WTC11 (cell line): ENCODE measurements at regions not wholly inside any gene's neighbourhood (a gene's known extent, or its start where the extent isn't known, plus 50 kb on each side); places are given as distances from the start of the nearest gene placed in this dataset.

ENCODE experiments used
- ATAC-seq: fragments of 200-7000 bp; cut with Tn5 transposase; 2 replicates; pipeline ENCODE4 v1.10.0; 2021; ENCODE audit warnings: mild to moderate bottlenecking, moderate library complexity
- CTCF ChIA-PET: fragments of 300-600 bp; sonication (Branson Sonifier 250); formaldehyde crosslinking; loops from one replicate; lab custom pipeline; 2021; ENCODE audit warnings: antibody characterized with exemption; lab: Charles Lee
- POLR2A ChIA-PET: fragments of 350-600 bp; sonication (Branson Sonifier 250); formaldehyde crosslinking; loops from one replicate; lab custom pipeline; 2021; ENCODE audit warnings: antibody characterized with exemption; lab: Charles Lee
- DNase-seq: peaks from one replicate; pipeline ENCODE4 v3.0.0; 2021; ENCODE audit warnings: low spot score
- H3K27ac Mint-ChIP-seq: 2 replicates; pipeline ENCODE4 v1.8.0; 2021; ENCODE audit warnings: mixed read lengths
- H3K27me3 Mint-ChIP-seq: 2 replicates; pipeline ENCODE4 v1.8.0; 2021; ENCODE audit warnings: low read depth, mild to moderate bottlenecking, moderate library complexity, mixed read lengths
- H3K36me3 Mint-ChIP-seq: 2 replicates; pipeline ENCODE4 v1.8.0; 2021; ENCODE audit warnings: mixed read lengths
- H3K4me1 Mint-ChIP-seq: 2 replicates; pipeline ENCODE4 v1.8.0; 2022; ENCODE audit warnings: mixed read lengths
- H3K4me3 Mint-ChIP-seq: 2 replicates; pipeline ENCODE4 v1.8.0; 2021; ENCODE audit warnings: mild to moderate bottlenecking, moderate library complexity, mixed read lengths
- H3K9me3 Mint-ChIP-seq: 2 replicates; pipeline ENCODE4 v1.8.0; 2021; ENCODE audit warnings: mixed read lengths
- CDX4 ChIP-seq: fragments of 250-450 bp; sonication (Bioruptor Pico); IDR thresholded peaks from 2 replicates; pipeline ENCODE4 v1.9.0; 2021; ENCODE audit warnings: moderate library complexity, mild to moderate bottlenecking, inconsistent platforms, borderline replicate concordance
- CREB1 ChIP-seq: sonication (generic); formaldehyde crosslinking; IDR thresholded peaks from 2 replicates; pipeline ENCODE4 v1.8.0; 2023; ENCODE audit warnings: mild to moderate bottlenecking, missing genetic modification reagents
- CTCF ChIP-seq: fragments of 200-600 bp; IDR thresholded peaks from 2 replicates; pipeline ENCODE4 v1.8.0; 2022; ENCODE audit warnings: antibody characterized with exemption
- ELF4 ChIP-seq: sonication (generic); formaldehyde crosslinking; IDR thresholded peaks from 2 replicates; pipeline ENCODE4 v1.8.1; 2022; ENCODE audit warnings: low read depth, mild to moderate bottlenecking, moderate library complexity, missing genetic modification reagents
- GTF2I ChIP-seq: fragments of 250-450 bp; sonication (Bioruptor Pico); conservative IDR thresholded peaks from 2 replicates; pipeline ENCODE4 v1.4.0; 2021; ENCODE audit warnings: mild to moderate bottlenecking
- JAZF1 ChIP-seq: fragments of 250-450 bp; sonication (Bioruptor Pico); IDR thresholded peaks from 2 replicates; pipeline ENCODE4 v1.9.0; 2021; ENCODE audit warnings: moderate library complexity, mild to moderate bottlenecking, inconsistent platforms
- KAT7 ChIP-seq: sonication (generic); formaldehyde crosslinking; IDR thresholded peaks from 2 replicates; pipeline ENCODE4 v1.8.1; 2023; ENCODE audit warnings: missing genetic modification reagents, mild to moderate bottlenecking, borderline replicate concordance
- MAX ChIP-seq: sonication (generic); formaldehyde crosslinking; IDR thresholded peaks from 2 replicates; pipeline ENCODE4 v1.8.0; 2022; ENCODE audit warnings: mild to moderate bottlenecking, missing genetic modification reagents
- NFATC4 ChIP-seq: fragments of 250-450 bp; sonication (Bioruptor Pico); IDR thresholded peaks from 2 replicates; pipeline ENCODE4 v1.9.0; 2021; ENCODE audit warnings: mild to moderate bottlenecking
- NFE2L1 ChIP-seq: sonication (generic); formaldehyde crosslinking; IDR thresholded peaks from 2 replicates; pipeline ENCODE4 v1.8.1; 2023; ENCODE audit warnings: missing genetic modification reagents
- PRRX2 ChIP-seq: fragments of 250-450 bp; sonication (Bioruptor Pico); IDR thresholded peaks from 2 replicates; pipeline ENCODE4 v1.8.0; 2021; ENCODE audit warnings: mild to moderate bottlenecking
- STAT6 ChIP-seq: sonication (generic); formaldehyde crosslinking; conservative IDR thresholded peaks from 2 replicates; pipeline ENCODE4 v1.8.1; 2023; ENCODE audit warnings: mild to moderate bottlenecking, low read depth, missing genetic modification reagents, moderate library complexity
- ZBTB21 ChIP-seq: sonication (generic); formaldehyde crosslinking; IDR thresholded peaks from 2 replicates; pipeline ENCODE4 v1.8.1; 2023; ENCODE audit warnings: mild to moderate bottlenecking, missing genetic modification reagents, borderline replicate concordance
- ZBTB43 ChIP-seq: sonication (generic); formaldehyde crosslinking; IDR thresholded peaks from 2 replicates; pipeline ENCODE4 v1.8.1; 2023; ENCODE audit warnings: mild to moderate bottlenecking, missing genetic modification reagents
- ZNF219 ChIP-seq: sonication (generic); formaldehyde crosslinking; IDR thresholded peaks from 2 replicates; pipeline ENCODE4 v1.8.0; 2023; ENCODE audit warnings: missing genetic modification reagents, mild to moderate bottlenecking, borderline replicate concordance
- ZNF232 ChIP-seq: sonication (generic); formaldehyde crosslinking; IDR thresholded peaks from 2 replicates; pipeline ENCODE4 v1.8.0; 2022; ENCODE audit warnings: mild to moderate bottlenecking, missing genetic modification reagents
- ZNF263 ChIP-seq: sonication (generic); formaldehyde crosslinking; IDR thresholded peaks from 2 replicates; pipeline ENCODE4 v1.8.1; 2022; ENCODE audit warnings: low read depth, mild to moderate bottlenecking, moderate library complexity, missing genetic modification reagents
- ZNF425 ChIP-seq: fragments of 250-450 bp; sonication (Bioruptor Pico); conservative IDR thresholded peaks from 2 replicates; pipeline ENCODE4 v1.9.0; 2021; ENCODE audit warnings: mild to moderate bottlenecking
- ZNF532 ChIP-seq: fragments of 250-450 bp; sonication (Bioruptor Pico); IDR thresholded peaks from 2 replicates; pipeline ENCODE4 v1.9.0; 2021; ENCODE audit warnings: mild to moderate bottlenecking, borderline replicate concordance

GRCh38 chr22:47407461-47408025, 645.1 kb downstream of the TBC1D22A start (continued):
- TF ChIP-seq ZBTB21: no peak
- no peak for TF ChIP-seq ZNF532 (CRISPR knock-in tag)
- no peak for TF ChIP-seq ZNF425 (CRISPR knock-in tag)
- no peak for TF ChIP-seq STAT6 (CRISPR knock-in tag)
- no peak for TF ChIP-seq CDX4 (CRISPR knock-in tag)
- TF ChIP-seq JAZF1 (CRISPR knock-in tag): no peak
- TF ChIP-seq MAX (CRISPR knock-in tag): no peak
- TF ChIP-seq PRRX2 (CRISPR knock-in tag): no peak
- TF ChIP-seq NFE2L1 (CRISPR knock-in tag): no peak
- TF ChIP-seq ZNF219 (CRISPR knock-in tag): no peak
- no peak for TF ChIP-seq GTF2I (CRISPR knock-in tag)
- no peak for TF ChIP-seq ZBTB43
- TF ChIP-seq ZNF232 (CRISPR knock-in tag): no peak
- no peak for TF ChIP-seq ZNF263 (CRISPR knock-in tag)
- no peak for TF ChIP-seq NFATC4

- H3K4me3 Mint-ChIP-seq: no peak overlapping the region
- 0 out of 2 replicates have a peak, but pooled peaks cover 7% of the 10 kb centered on the region for H3K36me3 Mint-ChIP-seq
- no peak overlapping the region for H3K27ac Mint-ChIP-seq
- no peaks in the 10 kb centered on the region; the same call in none of the 2 replicates for H3K27me3 Mint-ChIP-seq
- ATAC-seq (no peak), DNase-seq (no peak)
- H3K9me3 Mint-ChIP-seq: peaks cover 16% of the 10 kb centered on the region
- peaks cover 14% of the 10 kb centered on the region for H3K4me1 Mint-ChIP-seq
- CTCF ChIA-PET: no interaction called here
- POLR2A ChIA-PET: no interaction called here
- TF ChIP-seq STAT6 (CRISPR knock-in tag) (no peak), CTCF (no peak), KAT7 (no peak), ELF4 (no peak), CREB1 (CRISPR knock-in tag) (no peak)
Measured at GRCh38 chr22:47406896-47407295, 644.4 kb downstream of the TBC1D22A start.
